HepG2 (cell line): ENCODE measurements at regions not wholly inside any gene's neighbourhood (a gene's known extent, or its start where the extent isn't known, plus 50 kb on each side); places are given as distances from the start of the nearest gene placed in this dataset.

Experiments
- ATAC-seq: fragments of 200-7000 bp; cut with Tn5 transposase; 3 replicates; pipeline ENCODE4 v1.9.1; 2020; ENCODE audit warnings: mild to moderate bottlenecking, moderate library complexity
- BruUV-seq: library from RNA; stranded (reverse); fragments of 400-500 nt; replicated peaks from 2 replicates; lab custom pipeline; 2021; lab: Mats Ljungman, UMichigan
- CTCF ChIA-PET: fragments of 300-600 bp; formaldehyde crosslinking; extraction: SDS; loops from one replicate; lab custom pipeline; 2021; ENCODE audit warnings: low total read pairs, inconsistent platforms, low intra/inter-chr PET ratio; lab: Yijun Ruan, JAX
- POLR2A ChIA-PET: fragments of 350-600 bp; sonication (Branson Sonifier 250); formaldehyde crosslinking; loops from one replicate; lab custom pipeline; 2020; ENCODE audit warnings: antibody characterized with exemption, inconsistent platforms; lab: Yijun Ruan, JAX
- DNase-seq: peaks from one replicate; pipeline ENCODE4 v3.0.0-alpha.2; 2015; ENCODE audit warnings: low spot score
- FAIRE-seq: peaks from 3 replicates; lab custom pipeline; 2011; peaks lifted over from hg19 to GRCh38; lab: Jason Lieb, UNC
- H2AFZ ChIP-seq: one replicate; pipeline ENCODE4 v1.6.1; 2011; ENCODE audit warnings: low read length, inconsistent platforms
- H3K27ac ChIP-seq: fragments of 300-600 bp; 3 replicates; pipeline ENCODE4 v1.8.0; 2011; ENCODE audit warnings: mixed run types, mild to moderate bottlenecking, mixed read lengths, low read length, inconsistent platforms; ENCODE audit not compliant: insufficient read depth; ENCODE audit errors: extremely low read length
- H3K27me3 ChIP-seq, 2 experiments: fragments of 200-600 bp in 1 of 2; 2 replicates in 1 of 2; 3 replicates in 1 of 2; pipeline versions ENCODE4 v1.6.0 to v1.8.0; 2011; ENCODE audit warnings: low read length in 2 of 2, mild to moderate bottlenecking in 2 of 2, moderate library complexity in 2 of 2, inconsistent platforms in 1 of 2; ENCODE audit not compliant: insufficient read depth in 2 of 2, control insufficient read depth in 1 of 2
- H3K36me3 ChIP-seq, 2 experiments: fragments of 200-600 bp in 1 of 2; replicated peaks in 1 of 2; 2 replicates in 1 of 2; 3 replicates in 1 of 2; pipeline versions ENCODE4 v1.5.1 to v1.8.0; 2011; ENCODE audit warnings: low read length in 2 of 2, inconsistent platforms in 1 of 2; ENCODE audit not compliant: insufficient read depth in 2 of 2, control insufficient read depth in 1 of 2
- H3K4me1 ChIP-seq: 2 replicates; pipeline ENCODE4 v1.5.1; 2012; ENCODE audit warnings: low read length, inconsistent platforms; ENCODE audit not compliant: insufficient read depth
- H3K4me2 ChIP-seq: 2 replicates; pipeline ENCODE4 v1.6.0; 2011; ENCODE audit warnings: low read depth, low read length, inconsistent platforms
- H3K4me3 ChIP-seq, 3 experiments: fragments of 200-600 bp in 1 of 3; sonication (generic), shearing (Covaris generic) in 1 of 3; replicated peaks in 1 of 3; 2 replicates each; pipeline ENCODE4 v1.5.1; 2011 to 2016; ENCODE audit warnings: low read length in 3 of 3, inconsistent platforms in 2 of 3, low read depth in 2 of 3, mild to moderate bottlenecking in 2 of 3, control low read depth in 1 of 3, mixed read lengths in 1 of 3; ENCODE audit not compliant: insufficient read depth in 1 of 3
- H3K79me2 ChIP-seq: one replicate; pipeline ENCODE4 v1.6.1; 2011; ENCODE audit warnings: low read length, inconsistent platforms; ENCODE audit not compliant: insufficient read depth
- H3K9ac ChIP-seq: 2 replicates; pipeline ENCODE4 v1.6.0; 2011; ENCODE audit warnings: mild to moderate bottlenecking, low read depth, low read length, inconsistent platforms; ENCODE audit not compliant: insufficient read depth
- H3K9me3 ChIP-seq: 2 replicates; pipeline ENCODE4 v1.5.1; 2012; ENCODE audit warnings: mild to moderate bottlenecking, low read length
- H4K20me1 ChIP-seq: 2 replicates; pipeline ENCODE4 v1.6.0; 2011; ENCODE audit warnings: inconsistent platforms, mild to moderate bottlenecking, low read length, moderate library complexity; ENCODE audit not compliant: insufficient read depth
- ARID3A ChIP-seq: IDR thresholded peaks from 2 replicates; pipeline ENCODE4 v1.6.1; 2012; ENCODE audit warnings: low read depth, low read length, improper control_type of control experiment
- EP300 ChIP-seq, 3 experiments: sonication (generic) in 1 of 3; formaldehyde crosslinking in 1 of 3; IDR thresholded peaks; 2 replicates each; pipeline versions ENCODE4 v1.5.1 to v1.6.1; 2011 to 2020; ENCODE audit warnings: low read depth in 2 of 3, low read length in 2 of 3, borderline replicate concordance in 1 of 3, improper control_type of control experiment in 1 of 3, mild to moderate bottlenecking in 1 of 3, missing genetic modification reagents in 1 of 3, moderate library complexity in 1 of 3
- HIVEP1 ChIP-seq: sonication (generic); formaldehyde crosslinking; IDR thresholded peaks from 2 replicates; pipeline ENCODE4 v1.4.0; 2020; ENCODE audit warnings: mild to moderate bottlenecking, missing genetic modification reagents
- HMG20A ChIP-seq: IDR thresholded peaks from 2 replicates; pipeline ENCODE4 v1.6.1; 2016; ENCODE audit warnings: borderline replicate concordance
- JUND ChIP-seq: sonication (generic); formaldehyde crosslinking; IDR thresholded peaks from 2 replicates; pipeline ENCODE4 v1.8.0; 2022; ENCODE audit warnings: mild to moderate bottlenecking, missing genetic modification reagents
- MTA1 ChIP-seq: sonication (generic); formaldehyde crosslinking; IDR thresholded peaks from 2 replicates; pipeline ENCODE4 v1.4.0; 2020; ENCODE audit warnings: missing genetic modification reagents, mild to moderate bottlenecking, borderline replicate concordance
- NR2F2 ChIP-seq: IDR thresholded peaks from 2 replicates; pipeline ENCODE4 v1.6.1; 2012; ENCODE audit warnings: low read depth, inconsistent platforms, borderline replicate concordance
- RARA ChIP-seq: IDR thresholded peaks from 2 replicates; pipeline ENCODE4 v1.6.1; 2016; ENCODE audit warnings: missing genetic modification reagents, missing compliant biosample characterization
- REPIN1 ChIP-seq: sonication (generic); formaldehyde crosslinking; IDR thresholded peaks from 2 replicates; pipeline ENCODE4 v1.8.0; 2022; ENCODE audit warnings: missing genetic modification reagents, low read depth, mild to moderate bottlenecking, borderline replicate concordance
- RXRA ChIP-seq: sonication (generic); formaldehyde crosslinking; IDR thresholded peaks from 2 replicates; pipeline ENCODE4 v1.5.1; 2020; ENCODE audit warnings: missing genetic modification reagents
- SALL1 ChIP-seq: sonication (generic); formaldehyde crosslinking; IDR thresholded peaks from 2 replicates; pipeline ENCODE4 v1.8.0; 2022; ENCODE audit warnings: mild to moderate bottlenecking, missing genetic modification reagents
- SNAPC2 ChIP-seq: sonication (generic); formaldehyde crosslinking; IDR thresholded peaks from 2 replicates; pipeline ENCODE4 v1.8.1; 2022; ENCODE audit warnings: mild to moderate bottlenecking, missing genetic modification reagents
- YY1 ChIP-seq: IDR thresholded peaks from 2 replicates; pipeline ENCODE4 v1.6.1; 2011; ENCODE audit warnings: low read length, low read depth, moderate library complexity, mild to moderate bottlenecking; ENCODE audit not compliant: insufficient read depth, insufficient replicate concordance
- ZNF12 ChIP-seq: sonication (generic); formaldehyde crosslinking; IDR thresholded peaks from 2 replicates; pipeline ENCODE4 v1.5.0; 2020; ENCODE audit warnings: missing genetic modification reagents
- ZNF329 ChIP-seq: sonication (generic); formaldehyde crosslinking; IDR thresholded peaks from 2 replicates; pipeline ENCODE4 v1.9.0; 2021; ENCODE audit warnings: low read depth, mild to moderate bottlenecking, missing genetic modification reagents
- ZNF350 ChIP-seq: sonication (generic); formaldehyde crosslinking; IDR thresholded peaks from 2 replicates; pipeline ENCODE4 v1.4.0; 2020; ENCODE audit warnings: mild to moderate bottlenecking, low read depth, missing genetic modification reagents, borderline replicate concordance
- ZNF468 ChIP-seq: sonication (generic); formaldehyde crosslinking; IDR thresholded peaks from 2 replicates; pipeline ENCODE4 v1.8.0; 2022; ENCODE audit warnings: mild to moderate bottlenecking, moderate library complexity, missing genetic modification reagents
- ZNF777 ChIP-seq: sonication (generic); formaldehyde crosslinking; IDR thresholded peaks from 2 replicates; pipeline ENCODE4 v1.4.0; 2020; ENCODE audit warnings: missing genetic modification reagents
- WGBS: methylation state at CpG from one replicate; pipeline ENCODE4 v1.1.6; 2017; ENCODE audit warnings: low lambda C conversion rate; 5-methylcytosine and 5-hydroxymethylcytosine counted together
- in situ Hi-C: cut with HindIII; loops from 2 replicates; pipeline ENCODE4 v1.10.0; 2017; ENCODE audit warnings: low pct_unique_long_range_greater_than_20kb; ENCODE audit not compliant: extremely low pct_ligation_motif_present
- intact Hi-C: fragments of 100-400 bp; cut with micrococcal nuclease; formaldehyde crosslinking; loops from one replicate; pipeline ENCODE4 v1.10.0; 2022; ENCODE audit not compliant: unreplicated experiment

DNA sequence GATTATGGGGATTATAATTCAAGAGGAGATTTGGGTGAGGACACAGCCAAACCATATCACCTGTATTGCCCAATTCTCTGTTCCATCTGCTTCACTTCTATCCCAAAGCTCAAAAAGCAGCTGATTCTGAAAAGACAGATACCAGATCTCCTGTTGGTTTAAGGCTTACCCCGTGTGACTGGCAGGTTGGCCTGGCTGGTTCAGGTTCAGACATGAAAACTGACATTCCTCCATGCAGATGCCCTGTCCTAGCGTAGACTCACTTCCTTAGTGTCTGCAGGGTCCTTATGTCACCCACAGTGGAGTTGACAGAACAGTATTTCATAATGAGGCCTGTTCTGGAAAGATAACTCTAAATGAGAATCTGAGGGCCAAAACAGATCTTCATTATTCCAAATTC, 61.1 kb upstream of the FLRT2 start (continued):
- TF ChIP-seq ZNF468 (CRISPR knock-in tag), result no peak

DNA sequence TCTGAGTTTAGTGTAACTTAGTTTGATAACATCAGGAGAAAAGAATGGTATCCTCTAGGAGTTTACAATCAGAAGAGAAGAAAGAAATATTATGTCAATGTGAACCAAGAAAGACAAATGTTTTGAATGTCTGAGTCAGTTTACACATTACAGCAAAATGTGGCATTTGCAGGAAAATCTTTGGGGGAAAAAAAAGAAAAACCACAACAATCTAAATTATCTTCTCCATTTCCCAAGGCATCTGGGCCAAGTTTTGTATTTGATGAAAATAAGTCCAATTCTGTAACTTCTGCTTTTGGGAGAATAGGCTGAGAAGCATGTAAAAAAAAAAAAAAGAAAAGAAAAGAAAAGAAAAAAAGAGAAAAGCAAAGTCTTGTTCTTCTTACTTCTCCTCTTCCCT, 58.8 kb upstream of the FLRT2 start:
- TF ChIP-seq ZNF329 (no peak), MTA1 (CRISPR knock-in tag) (no peak), ZNF350 (no peak), SNAPC2 (CRISPR knock-in tag) (no peak), YY1 (no peak), REPIN1 (CRISPR knock-in tag) (no peak), ZNF777 (CRISPR knock-in tag) (no peak)
- Histone ChIP-seq H3K79me2 (no peaks in the 10 kb centered on the region), H3K27ac (no peak overlapping the region), H4K20me1 (no peaks in the 10 kb centered on the region), H3K4me3 (no peak overlapping the region), H3K4me2 (no peak overlapping the region), H3K9ac (no peak overlapping the region), H3K27me3 (no peaks in the 10 kb centered on the region; a peak in 1 of 5 replicates), H3K36me3 (no peaks in the 10 kb centered on the region), H2AFZ (no peak overlapping the region), H3K9me3 (peaks cover 24% of the 10 kb centered on the region), H3K4me1 (peaks cover 10% of the 10 kb centered on the region; the same call in 1 of the 2 replicates)
- in situ Hi-C loops (no loop called here), intact Hi-C loops (loop anchor here (5.0 kb wide), 1 partner anchor 46 kb away; no protein-coding TSS in a partner anchor)
- DNase-seq, result no peak
- no TSS peak for BruUV-seq
- no peak for ATAC-seq
- ChIA-PET CTCF (no interaction called here), POLR2A (no interaction called here)
- FAIRE-seq, result no peak

GRCh38 chr14:85471744-85472143, 58.2 kb upstream of the FLRT2 start:
- in situ Hi-C loops, result no loop called here
- no peaks in the 10 kb centered on the region for H3K79me2 ChIP-seq
- 0% methylated on average over 3 of the region's 4 CpGs for WGBS
- H3K4me3 ChIP-seq, result no peak overlapping the region
- ATAC-seq, result peak; percentile 95
- no peaks in the 10 kb centered on the region for H3K36me3 ChIP-seq
- H4K20me1 ChIP-seq, result no peaks in the 10 kb centered on the region
- no peaks in the 10 kb centered on the region; a peak in 1 of 5 replicates for H3K27me3 ChIP-seq
- H2AFZ ChIP-seq, result no peak overlapping the region
- no TSS peak for BruUV-seq
- peaks cover 29% of the 10 kb centered on the region for H3K9me3 ChIP-seq
- peak; percentile 77 for DNase-seq
- H3K9ac ChIP-seq, result no peak overlapping the region
- FAIRE-seq, result peak; percentile 51
- no peak overlapping the region for H3K27ac ChIP-seq
- no peak overlapping the region for H3K4me2 ChIP-seq
- intact Hi-C loops, result loop anchor here (2.0 to 5.0 kb wide), 2 partner anchors 17 to 46 kb away; no protein-coding TSS in a partner anchor
- CTCF ChIA-PET, result no interaction called here
- H3K4me1 ChIP-seq, result peaks cover 10% of the 10 kb centered on the region; the same call in 1 of the 2 replicates
- POLR2A ChIA-PET, result no interaction called here
- peak; percentile 82; the same call in 1 of the 2 replicates for TF ChIP-seq ZNF12 (CRISPR knock-in tag)
- TF ChIP-seq ARID3A, result 0 out of 2 replicates have a peak, but pooled peaks have one; percentile 44
- TF ChIP-seq RARA (CRISPR knock-in tag), result peak; percentile 93
- TF ChIP-seq RXRA (CRISPR knock-in tag), result peak; percentile 53; the same call in 1 of the 2 replicates
- 0 out of 4 replicates have a peak, but pooled peaks of 1 of the 2 experiments have one; percentile 9 for TF ChIP-seq EP300 (IDR thresholded peaks at IDR 0.05; ENCODE audit: low read depth in 2 of 2, low read length in 2 of 2)
- TF ChIP-seq EP300 (CRISPR knock-in tag; IDR thresholded peaks at IDR 0.05; ENCODE audit: borderline replicate concordance), result no peak
- peak; percentile 81 for TF ChIP-seq SALL1 (CRISPR knock-in tag)
- TF ChIP-seq NR2F2, result peak; percentile 63; the same call in 1 of the 2 replicates
- TF ChIP-seq HIVEP1, result no peak
- TF ChIP-seq HMG20A (CRISPR knock-in tag), result peak; percentile 78; the same call in 1 of the 2 replicates
- TF ChIP-seq JUND (CRISPR knock-in tag), result peak; percentile 78
